Activated naive CD8-positive, alpha-beta T cell treated with anti-CD3 and anti-CD28 coated beads, Interleukin-2, amount 10 ng/mL, durations not matched to agents 7 days and 5 days (primary cell): ENCODE measurements at regions not wholly inside any gene's neighbourhood (a gene's known extent, or its start where the extent isn't known, plus 50 kb on each side); places are given as distances from the start of the nearest gene placed in this dataset.

Source experiments
- ATAC-seq: fragments of 150-1000 bp; cut with Tn5 transposase; one replicate; pipeline ENCODE4 v1.10.0; 2021; ENCODE audit warnings: low read depth, moderate library complexity
- POLR2A ChIA-PET: fragments of 350-600 bp; sonication (Branson Sonifier 250); formaldehyde crosslinking; loops from one replicate; lab custom pipeline; 2021; ENCODE audit warnings: antibody characterized with exemption; lab: Charles Lee
- DNase-seq: peaks from one replicate; pipeline ENCODE4 v3.0.0; 2021
- H3K27ac Mint-ChIP-seq: one replicate; pipeline ENCODE4 v1.8.0; 2022; ENCODE audit warnings: mild to moderate bottlenecking, mixed read lengths
- H3K27me3 Mint-ChIP-seq: one replicate; pipeline ENCODE4 v1.8.0; 2022; ENCODE audit warnings: mild to moderate bottlenecking, moderate library complexity, mixed read lengths
- H3K36me3 Mint-ChIP-seq: one replicate; pipeline ENCODE4 v1.8.0; 2021; ENCODE audit warnings: mild to moderate bottlenecking, mixed read lengths
- H3K4me1 Mint-ChIP-seq: one replicate; pipeline ENCODE4 v1.8.0; 2021; ENCODE audit warnings: mixed read lengths
- H3K4me3 Mint-ChIP-seq: one replicate; pipeline ENCODE4 v1.8.0; 2022; ENCODE audit warnings: mild to moderate bottlenecking, moderate library complexity, mixed read lengths
- H3K9me3 Mint-ChIP-seq: one replicate; pipeline ENCODE4 v1.8.0; 2021; ENCODE audit warnings: mixed read lengths

GRCh38 chr18:52045946-52046675 is 293.9 kb upstream of the DCC start:
- DNase-seq (no peak), ATAC-seq (no peak)
- Mint-ChIP-seq H3K4me3 (no peak overlapping the region), H3K27me3 (no peaks in the 10 kb centered on the region), H3K9me3 (peaks cover 1% of the 10 kb centered on the region), H3K36me3 (no peaks in the 10 kb centered on the region), H3K27ac (no peak overlapping the region), H3K4me1 (no peaks in the 10 kb centered on the region)
- POLR2A ChIA-PET = no interaction called here

- Mint-ChIP-seq H3K4me1 (no peaks in the 10 kb centered on the region), H3K27me3 (no peaks in the 10 kb centered on the region), H3K9me3 (peaks cover 1% of the 10 kb centered on the region), H3K36me3 (no peaks in the 10 kb centered on the region), H3K27ac (no peak overlapping the region), H3K4me3 (no peak overlapping the region)
- POLR2A ChIA-PET = no interaction called here
- DNase-seq (no peak), ATAC-seq (no peak)
Measured at GRCh38 chr18:52046842-52047241, 293.2 kb upstream of the DCC start.

GRCh38 chr18:52054324-52054723 is 285.7 kb upstream of the DCC start:
- POLR2A ChIA-PET = no interaction called here
- H3K36me3 Mint-ChIP-seq = no peaks in the 10 kb centered on the region
- DNase-seq (no peak), ATAC-seq (no peak)
- no peak overlapping the region for H3K27ac Mint-ChIP-seq
- H3K27me3 Mint-ChIP-seq = no peaks in the 10 kb centered on the region
- peaks cover 5% of the 10 kb centered on the region for H3K9me3 Mint-ChIP-seq
- H3K4me3 Mint-ChIP-seq = no peak overlapping the region
- H3K4me1 Mint-ChIP-seq = no peaks in the 10 kb centered on the region

GRCh38 chr18:52060607-52061304 is 279.2 kb upstream of the DCC start:
- Mint-ChIP-seq H3K27ac (no peak overlapping the region), H3K4me3 (no peak overlapping the region), H3K9me3 (peaks cover 3% of the 10 kb centered on the region), H3K4me1 (no peaks in the 10 kb centered on the region), H3K36me3 (no peaks in the 10 kb centered on the region), H3K27me3 (no peaks in the 10 kb centered on the region)
- DNase-seq (no peak), ATAC-seq (no peak)
- POLR2A ChIA-PET = no interaction called here

- Mint-ChIP-seq H3K36me3 (no peaks in the 10 kb centered on the region), H3K27ac (no peak overlapping the region), H3K4me1 (no peaks in the 10 kb centered on the region), H3K27me3 (no peaks in the 10 kb centered on the region), H3K9me3 (peaks cover 5% of the 10 kb centered on the region), H3K4me3 (no peak overlapping the region)
- DNase-seq (no peak), ATAC-seq (no peak)
- POLR2A ChIA-PET = no interaction called here
Measured at GRCh38 chr18:52063923-52064322, 276.1 kb upstream of the DCC start.

GRCh38 chr18:52069201-52069600 is 270.8 kb upstream of the DCC start:
- Mint-ChIP-seq H3K27me3 (no peaks in the 10 kb centered on the region), H3K36me3 (no peaks in the 10 kb centered on the region), H3K4me1 (no peaks in the 10 kb centered on the region), H3K4me3 (no peak overlapping the region), H3K9me3 (peaks cover 2% of the 10 kb centered on the region), H3K27ac (no peak overlapping the region)
- no peak for ATAC-seq
- DNase-seq = no peak
- POLR2A ChIA-PET = no interaction called here

- Mint-ChIP-seq H3K27ac (no peak overlapping the region), H3K4me1 (no peaks in the 10 kb centered on the region), H3K27me3 (no peaks in the 10 kb centered on the region), H3K36me3 (no peaks in the 10 kb centered on the region), H3K4me3 (no peak overlapping the region), H3K9me3 (peaks cover 3% of the 10 kb centered on the region)
- DNase-seq (no peak), ATAC-seq (no peak)
- POLR2A ChIA-PET = no interaction called here
Measured at GRCh38 chr18:52070291-52070756, 269.7 kb upstream of the DCC start.

- POLR2A ChIA-PET = no interaction called here
Measured at GRCh38 chr18:52077251-52077983, 262.6 kb upstream of the DCC start.

GRCh38 chr18:52082246-52082645 is 257.8 kb upstream of the DCC start:
- Mint-ChIP-seq H3K4me1 (no peaks in the 10 kb centered on the region), H3K9me3 (no peaks in the 10 kb centered on the region), H3K27me3 (no peaks in the 10 kb centered on the region), H3K4me3 (no peak overlapping the region), H3K27ac (no peak overlapping the region), H3K36me3 (no peaks in the 10 kb centered on the region)
- POLR2A ChIA-PET = no interaction called here
- ATAC-seq (no peak), DNase-seq (no peak)

More at GRCh38 chr18:52077251-52077983, 262.6 kb upstream of the DCC start:
- Mint-ChIP-seq H3K27me3 (no peaks in the 10 kb centered on the region), H3K4me1 (no peaks in the 10 kb centered on the region), H3K4me3 (no peak overlapping the region), H3K36me3 (no peaks in the 10 kb centered on the region), H3K27ac (no peak overlapping the region), H3K9me3 (peaks cover 1% of the 10 kb centered on the region)
- ATAC-seq = no peak
- no peak for DNase-seq

GRCh38 chr18:52087140-52087539 is 252.9 kb upstream of the DCC start:
- H3K4me3 Mint-ChIP-seq = no peak overlapping the region
- H3K27ac Mint-ChIP-seq = no peak overlapping the region
- no peaks in the 10 kb centered on the region for H3K27me3 Mint-ChIP-seq
- H3K36me3 Mint-ChIP-seq = no peaks in the 10 kb centered on the region
- POLR2A ChIA-PET = no interaction called here
- no peaks in the 10 kb centered on the region for H3K4me1 Mint-ChIP-seq
- ATAC-seq (no peak), DNase-seq (no peak)
- H3K9me3 Mint-ChIP-seq = peaks cover 1% of the 10 kb centered on the region

GRCh38 chr18:52090005-52090404 is 250.0 kb upstream of the DCC start:
- DNase-seq (no peak), ATAC-seq (no peak)
- POLR2A ChIA-PET = no interaction called here
- H3K36me3 Mint-ChIP-seq = no peaks in the 10 kb centered on the region
- H3K27ac Mint-ChIP-seq = no peak overlapping the region
- no peaks in the 10 kb centered on the region for H3K27me3 Mint-ChIP-seq
- peaks cover 3% of the 10 kb centered on the region for H3K9me3 Mint-ChIP-seq
- H3K4me1 Mint-ChIP-seq = no peaks in the 10 kb centered on the region
- H3K4me3 Mint-ChIP-seq = no peak overlapping the region

- DNase-seq (no peak), ATAC-seq (no peak)
- peaks cover 3% of the 10 kb centered on the region for H3K9me3 Mint-ChIP-seq
- no peaks in the 10 kb centered on the region for H3K27me3 Mint-ChIP-seq
- no peaks in the 10 kb centered on the region for H3K36me3 Mint-ChIP-seq
- H3K4me1 Mint-ChIP-seq = no peaks in the 10 kb centered on the region
- H3K27ac Mint-ChIP-seq = no peak overlapping the region
- POLR2A ChIA-PET = no interaction called here
- H3K4me3 Mint-ChIP-seq = no peak overlapping the region
Measured at GRCh38 chr18:52093171-52093570, 246.8 kb upstream of the DCC start.

- no peak overlapping the region for H3K27ac Mint-ChIP-seq
- H3K27me3 Mint-ChIP-seq = no peaks in the 10 kb centered on the region
Measured at GRCh38 chr18:52118684-52119083, 221.3 kb upstream of the DCC start.

More at GRCh38 chr18:52118684-52119083, 221.3 kb upstream of the DCC start:
- ATAC-seq (no peak), DNase-seq (no peak)
- POLR2A ChIA-PET = no interaction called here
- Mint-ChIP-seq H3K9me3 (peaks cover 2% of the 10 kb centered on the region), H3K36me3 (no peaks in the 10 kb centered on the region), H3K4me3 (no peak overlapping the region), H3K4me1 (no peaks in the 10 kb centered on the region)
